Stimulated activated CD4-positive, alpha-beta T cell treated with anti-CD3 and anti-CD28 coated beads, TNF-alpha, amount 100 ng/mL, for 4 hours (primary cell): ENCODE measurements at regions not wholly inside any gene's neighbourhood (a gene's known extent, or its start where the extent isn't known, plus 50 kb on each side); places are given as distances from the start of the nearest gene placed in this dataset.
"Not testable (repeated sequence)": the region's sequence is repeated elsewhere in the genome, so short reads cannot be mapped to it uniquely, and the experiment has no call there.

ENCODE experiments used
- DNase-seq, 3 experiments: peaks; one replicate each; pipeline ENCODE4 v3.0.0-alpha.2; 2020; ENCODE audit warnings: low read depth in 3 of 3

- DNase-seq, result not testable (repeated sequence)
Observed at GRCh38 chr2:87349006-87349405, 327.4 kb upstream of the PLGLB1 start.

DNA sequence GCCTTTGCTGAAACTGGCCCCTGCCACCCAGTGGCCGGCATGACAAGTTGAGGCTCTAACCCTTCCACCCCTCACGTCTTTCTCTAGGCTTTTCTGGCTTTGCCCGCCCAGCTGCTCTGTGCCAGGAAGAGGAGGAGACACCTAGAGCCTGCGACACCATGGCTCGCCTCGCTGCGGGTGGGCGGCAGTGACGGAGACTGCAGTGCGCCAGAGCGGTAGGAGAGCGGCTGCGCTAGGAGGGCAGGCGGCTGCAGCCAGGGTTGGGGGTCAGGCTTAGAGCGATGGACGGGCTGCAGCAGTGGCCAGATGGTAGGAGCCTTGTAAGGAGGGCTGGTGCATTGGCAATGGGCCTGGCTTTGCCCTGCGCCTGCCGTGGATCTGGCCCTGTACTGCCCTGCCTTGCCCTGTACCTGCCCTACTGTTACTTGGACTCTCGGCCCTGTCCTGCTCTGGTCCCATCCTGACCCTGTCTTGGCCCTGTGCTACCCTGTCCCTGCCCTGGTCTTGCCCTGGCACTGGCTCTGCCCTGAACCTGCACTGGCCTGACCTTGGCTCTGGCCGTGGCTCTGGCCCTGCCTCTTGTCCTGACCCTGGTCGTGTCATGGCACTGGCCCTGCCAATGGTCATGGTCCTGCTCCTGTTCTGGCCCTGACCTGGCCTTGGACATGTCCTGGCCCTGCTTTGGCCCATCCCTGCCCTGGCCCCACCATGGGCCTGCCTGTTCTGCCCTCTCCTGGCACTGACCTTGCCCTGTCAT, 330.7 kb upstream of the PLGLB1 start:
- not testable (repeated sequence) for DNase-seq

DNA sequence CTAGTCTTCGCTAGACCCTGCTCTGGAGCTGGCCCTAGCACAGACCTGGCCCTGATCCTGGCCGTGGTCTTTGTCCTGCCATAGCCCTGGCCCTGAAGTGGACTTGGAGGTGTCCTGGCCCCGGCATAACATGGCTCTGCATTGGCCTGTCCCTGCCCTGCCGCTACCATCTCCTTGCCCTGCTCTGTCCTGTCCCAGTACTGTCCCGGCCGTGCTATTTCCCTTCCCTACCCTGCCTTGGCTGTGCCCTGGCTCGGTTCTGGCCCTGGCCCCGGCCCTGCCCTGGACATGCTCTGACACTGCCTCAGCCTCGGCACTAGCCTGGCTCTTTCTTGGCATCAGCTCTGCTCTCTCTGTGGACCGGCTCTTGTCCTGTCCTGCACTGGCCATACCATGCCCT, 331.8 kb upstream of the PLGLB1 start:
- not testable (repeated sequence) for DNase-seq

DNA sequence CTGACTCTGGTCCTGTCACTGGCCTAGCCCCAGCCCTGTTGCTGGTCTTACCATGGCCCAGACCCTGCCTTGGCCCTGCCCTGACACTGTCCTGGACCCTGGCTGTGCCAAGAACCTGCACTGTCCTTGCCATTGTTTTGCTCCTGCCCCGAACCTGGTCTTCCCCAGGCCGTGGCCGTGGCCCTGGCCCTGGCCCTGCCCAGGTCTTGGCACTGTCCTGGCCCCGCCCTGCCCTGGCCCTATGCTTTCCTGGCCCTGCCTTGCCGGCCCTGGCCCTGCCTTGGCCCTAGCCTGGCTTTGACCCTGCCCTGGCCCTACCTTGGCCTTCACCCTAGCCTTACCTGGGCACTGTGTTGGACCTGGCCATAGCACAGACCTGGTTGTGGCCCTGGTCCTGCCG, 332.5 kb upstream of the PLGLB1 start:
- DNase-seq, result not testable (repeated sequence)

DNA sequence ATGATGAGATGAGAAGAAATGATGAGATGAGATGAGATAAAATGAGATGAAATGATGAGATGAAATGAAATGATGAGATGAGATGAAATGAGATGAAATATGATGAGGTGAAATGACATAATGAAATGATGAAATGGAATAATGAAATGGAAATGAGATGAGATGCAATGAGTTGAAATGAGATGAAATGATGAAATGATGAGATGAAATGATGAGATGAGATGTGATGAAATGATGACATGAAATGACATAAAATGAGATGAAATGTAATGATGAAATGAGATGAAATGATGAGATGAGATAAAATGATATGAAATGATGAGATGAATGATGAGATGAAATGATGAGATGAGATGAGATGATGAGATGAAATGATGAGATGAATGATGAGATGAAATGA, 338.6 kb upstream of the PLGLB1 start:
- DNase-seq, result not testable (repeated sequence)

GRCh38 chr2:87360927-87361326, 339.3 kb upstream of the PLGLB1 start:
- not testable (repeated sequence) for DNase-seq

- DNase-seq, result not testable (repeated sequence)
Observed at GRCh38 chr2:87361805-87362204, 340.2 kb upstream of the PLGLB1 start.

GRCh38 chr2:87364379-87364778, 342.7 kb upstream of the PLGLB1 start:
- not testable (repeated sequence) for DNase-seq

DNA sequence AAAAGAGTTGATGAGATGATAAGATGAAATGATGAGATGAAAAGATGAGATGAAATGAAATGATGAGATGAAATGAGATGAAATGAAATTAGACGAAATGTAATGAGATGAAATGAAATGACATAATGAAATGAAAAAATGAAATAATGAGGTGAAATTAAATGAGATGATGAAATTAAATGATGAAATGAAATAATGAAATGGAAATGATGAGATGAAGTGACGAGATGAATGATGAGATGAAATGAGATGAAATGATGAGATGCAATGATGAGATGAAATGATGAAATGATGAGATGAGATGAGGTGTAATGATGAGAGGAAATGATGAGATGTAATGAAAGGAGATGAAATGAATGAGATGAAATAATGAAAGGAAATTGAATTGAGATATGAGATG, 343.4 kb upstream of the PLGLB1 start:
- not testable (repeated sequence) for DNase-seq

GRCh38 chr2:87386063-87386560, 361.8 kb upstream of the PLGLB2 start:
- DNase-seq, result not testable (repeated sequence)

DNA sequence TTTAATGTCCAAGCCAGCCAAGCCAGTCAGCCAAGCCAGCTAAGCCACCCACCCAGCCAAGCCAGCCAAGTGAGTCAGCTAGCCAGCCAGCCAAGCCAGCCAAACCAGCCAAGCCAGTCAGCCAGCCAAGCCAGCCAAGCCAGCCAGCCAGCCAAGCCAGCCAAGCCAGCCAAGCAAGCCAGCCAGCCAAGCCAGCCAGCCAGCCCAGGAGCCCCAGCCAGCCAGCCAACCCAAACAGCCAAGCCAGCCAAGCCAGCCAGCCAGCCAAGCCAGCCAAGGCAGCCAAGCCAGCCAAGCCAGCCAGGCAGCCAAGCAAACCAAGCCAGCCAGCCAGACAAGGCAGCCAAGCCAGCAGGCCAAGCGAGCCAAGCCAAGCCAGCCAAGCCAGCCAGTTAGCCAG, 352.1 kb upstream of the PLGLB2 start:
- DNase-seq, result not testable (repeated sequence)

DNA sequence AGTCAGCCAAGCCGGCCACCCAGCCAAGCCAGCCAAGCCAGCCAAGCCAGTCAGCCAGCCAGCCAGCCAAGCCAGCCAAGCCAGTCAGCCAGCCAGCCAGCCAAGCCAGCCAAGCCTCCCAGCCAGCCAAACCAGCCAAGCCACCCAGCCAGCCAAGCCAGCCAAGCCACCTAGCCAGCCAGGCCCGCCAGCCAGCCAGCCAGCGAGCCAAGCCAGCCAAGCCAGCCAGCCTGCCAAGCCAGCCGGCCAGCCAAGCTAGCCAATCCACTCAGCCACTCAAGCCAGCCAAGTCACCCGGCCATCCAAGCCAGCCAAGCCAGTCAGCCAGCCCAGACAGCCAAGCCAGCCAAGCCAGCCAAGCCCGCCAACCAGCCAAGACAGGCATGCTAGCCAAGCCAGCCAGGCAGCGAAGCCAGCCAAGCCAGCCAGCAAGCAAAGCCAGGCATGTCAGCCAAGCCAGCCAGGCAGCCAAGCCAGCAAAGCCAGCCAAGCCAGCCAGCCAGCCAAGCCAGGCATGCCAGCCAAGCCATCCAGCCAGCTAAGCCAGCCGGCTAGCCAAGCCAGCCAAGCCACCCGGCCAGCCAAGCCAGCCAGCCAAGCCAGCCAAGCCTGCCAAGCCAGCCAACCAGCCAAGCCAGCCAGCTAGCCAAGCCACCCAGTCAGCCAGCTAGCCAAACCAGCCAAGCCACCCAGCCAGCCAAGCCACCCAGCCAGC, 351.2 kb upstream of the PLGLB2 start:
- DNase-seq, result not testable (repeated sequence)

- not testable (repeated sequence) for DNase-seq
Observed at GRCh38 chr2:87397276-87398065, 350.4 kb upstream of the PLGLB2 start.

DNA sequence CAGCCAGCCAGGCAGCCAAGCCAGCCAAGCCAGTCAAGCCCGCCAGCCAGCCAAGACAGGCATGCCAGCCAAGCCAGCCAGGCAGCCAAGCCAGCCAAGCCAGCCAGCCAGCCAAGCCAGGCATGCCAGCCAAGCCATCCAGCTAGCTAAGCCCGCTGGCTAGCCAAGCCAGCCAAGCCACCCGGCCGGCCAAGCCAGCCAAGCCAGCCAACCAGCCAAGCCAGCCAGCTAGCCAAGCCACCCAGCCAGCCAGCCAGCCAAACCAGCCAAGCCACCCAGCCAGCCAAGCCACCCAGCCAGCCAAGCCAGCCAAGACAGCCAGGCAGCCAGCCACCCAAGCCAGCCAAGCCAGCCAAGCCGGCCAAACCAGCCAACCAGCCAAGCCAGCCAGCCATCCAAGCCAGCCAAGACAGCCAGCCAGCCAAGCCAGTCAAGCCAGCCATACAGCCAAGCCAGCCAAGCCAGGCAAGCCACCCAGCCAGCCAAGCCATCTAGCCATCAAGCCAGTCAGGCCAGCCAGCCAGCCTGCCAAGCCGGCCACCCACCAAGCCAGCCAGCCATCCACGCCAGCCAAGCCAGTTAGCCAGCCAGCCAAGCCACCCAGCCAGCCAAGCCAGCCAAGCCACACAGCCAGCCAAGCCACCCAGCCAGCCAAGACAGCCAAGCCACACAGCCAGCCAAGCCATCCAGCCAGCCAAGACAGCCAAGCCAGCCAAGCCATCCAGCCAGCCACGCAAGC, 349.2 kb upstream of the PLGLB2 start:
- DNase-seq, result not testable (repeated sequence)

GRCh38 chr2:87401726-87402345, 346.1 kb upstream of the PLGLB2 start:
- no peak for DNase-seq

DNA sequence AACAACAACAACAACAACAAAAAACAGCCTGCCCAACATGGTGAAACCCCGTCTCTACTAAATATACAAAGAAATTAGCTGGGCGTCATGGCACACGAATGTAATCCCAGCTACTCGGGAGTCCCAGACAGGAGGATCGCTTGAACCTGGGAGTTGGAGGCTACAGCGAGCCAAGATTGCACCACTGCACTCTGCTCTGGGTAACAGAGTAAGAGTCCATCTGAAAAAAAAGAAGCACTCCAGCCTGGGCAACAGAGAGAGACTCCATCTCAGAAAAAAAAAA, 344.1 kb upstream of the PLGLB2 start:
- no peak for DNase-seq

DNA sequence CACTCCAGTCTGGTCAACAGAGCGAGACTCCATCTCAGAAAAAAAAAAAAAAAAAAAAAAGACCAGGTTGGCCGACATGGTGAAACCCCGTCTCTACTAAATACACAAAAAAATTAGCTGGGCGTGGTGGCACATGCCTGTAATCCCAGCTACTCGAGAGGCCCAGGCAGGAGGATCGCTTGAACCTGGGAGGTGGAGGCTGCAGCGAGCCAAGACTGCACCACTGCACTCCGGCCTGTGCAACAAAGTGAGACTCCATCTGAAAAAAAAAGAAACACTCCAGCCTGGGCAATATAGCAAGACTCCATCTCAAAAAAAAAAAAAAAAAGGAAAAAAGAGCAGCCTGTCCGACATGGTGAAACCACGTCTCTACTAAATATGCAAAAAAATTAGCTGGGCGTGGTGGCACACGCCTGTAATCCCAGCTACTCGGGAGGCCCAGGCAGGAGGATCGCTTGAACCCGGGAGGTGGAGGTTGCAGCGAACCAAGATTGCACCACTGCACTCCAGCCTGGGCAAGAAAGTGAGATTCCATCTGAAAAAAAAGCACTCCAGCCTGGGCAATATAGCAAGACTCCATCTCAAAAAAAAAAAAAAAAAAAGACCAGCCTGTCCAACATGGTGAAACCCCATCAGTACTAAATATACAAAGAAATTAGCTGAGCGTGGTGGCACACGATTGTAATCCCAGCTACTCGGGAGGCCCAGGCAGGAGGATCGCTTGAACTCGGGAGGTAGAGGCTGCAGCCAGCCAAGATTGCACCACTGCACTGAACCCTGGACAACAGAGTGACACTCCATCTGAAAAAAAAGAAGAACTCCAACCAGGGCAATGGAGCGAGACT, 343.3 kb upstream of the PLGLB2 start:
- not testable (repeated sequence) for DNase-seq

DNA sequence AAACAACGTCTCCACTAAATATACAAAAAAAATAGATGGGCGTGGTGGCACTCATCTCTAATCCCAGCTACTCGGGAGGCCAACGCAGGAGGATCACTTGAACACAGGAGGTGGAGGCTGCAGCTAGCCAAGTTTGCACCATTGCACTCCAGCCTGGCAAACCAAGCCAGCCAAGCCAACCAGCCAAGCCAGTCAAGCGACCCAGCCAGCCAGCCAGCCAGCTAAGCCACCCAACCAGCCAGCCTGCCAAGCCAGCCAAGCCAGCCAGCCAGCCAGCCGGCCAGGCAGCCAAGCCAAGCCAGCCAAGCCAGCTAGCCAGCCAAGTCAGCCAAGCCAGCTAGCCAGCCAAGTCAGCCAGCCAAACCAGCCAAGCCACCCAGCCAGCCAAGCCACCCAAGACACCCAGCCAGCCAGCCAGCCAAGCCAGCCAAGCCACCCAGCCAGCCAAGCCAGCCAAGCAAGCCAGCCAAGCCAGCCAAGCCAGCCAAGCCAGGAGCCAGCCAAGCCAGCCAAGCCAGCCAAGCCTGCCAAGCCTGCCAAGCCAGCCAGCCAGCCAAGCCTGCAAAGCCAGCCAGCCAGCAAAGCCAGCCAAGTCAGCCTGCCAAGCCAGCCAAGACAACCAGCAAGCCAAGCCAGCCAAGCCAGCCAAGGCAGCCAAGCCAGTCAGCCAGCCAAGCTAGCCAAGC, 342.2 kb upstream of the PLGLB2 start:
- not testable (repeated sequence) for DNase-seq

- not testable (repeated sequence) for DNase-seq
Observed at GRCh38 chr2:87406406-87407175, 341.3 kb upstream of the PLGLB2 start.
